ENCODE measurements at regions not wholly inside any gene's neighbourhood (a gene's known extent, or its start where the extent isn't known, plus 50 kb on each side); places are given as distances from the start of the nearest gene placed in this dataset.

DNA sequence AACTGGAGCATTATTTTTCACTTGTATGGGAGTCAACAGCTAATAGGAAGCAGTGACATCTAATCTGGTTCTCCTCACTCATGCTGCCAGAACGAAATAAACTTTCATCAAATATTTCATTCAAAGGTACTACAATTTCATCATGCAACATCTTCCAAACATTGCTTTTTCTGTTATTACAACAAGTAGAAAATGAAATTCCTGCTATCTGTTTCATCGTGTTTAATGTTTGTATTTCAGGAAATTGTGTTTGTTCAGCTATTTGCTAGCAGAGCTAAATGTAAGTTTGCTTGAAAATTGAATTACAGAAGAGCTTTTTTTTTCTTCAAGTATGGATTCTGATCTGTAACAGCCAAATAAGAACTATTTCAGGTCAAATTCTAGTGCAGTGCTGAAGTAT, 90.1 kb downstream of the SLITRK6 start:
- no peak for DNase-seq (ENCODE audit: insufficient read length)
- FAIRE-seq: no peak
- TF ChIP-seq POLR2A (IDR thresholded peaks at IDR 0.05; ENCODE audit: low read depth, low read length): no peak
- no peak for TF ChIP-seq POLR2AphosphoS5 (IDR thresholded peaks at IDR 0.05; ENCODE audit: low read depth, low read length)
- no peak for TF ChIP-seq TAF1 (IDR thresholded peaks at IDR 0.05; ENCODE audit: borderline replicate concordance, low read depth, low read length)

DNA sequence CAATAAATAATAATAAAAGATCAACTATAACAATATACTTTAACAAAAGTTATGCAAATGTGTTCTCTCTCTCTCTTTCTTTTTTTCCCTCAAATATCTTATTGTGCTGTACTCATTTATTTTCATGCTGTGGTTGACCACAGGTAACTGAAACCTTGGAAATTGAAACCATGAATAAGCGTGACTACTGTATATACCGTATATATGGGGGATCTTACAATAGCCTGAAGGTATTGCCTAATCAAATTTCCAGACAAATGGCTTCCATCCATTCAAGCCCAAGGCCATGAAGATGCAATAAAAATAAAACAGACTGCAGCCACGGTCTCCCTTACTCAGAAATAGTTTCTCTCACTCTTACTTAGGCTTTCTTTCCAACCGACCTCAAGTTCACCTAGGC, 98.3 kb downstream of the SLITRK6 start:
- TF ChIP-seq TAF1 (IDR thresholded peaks at IDR 0.05; ENCODE audit: borderline replicate concordance, low read depth, low read length) (no peak), POLR2AphosphoS5 (IDR thresholded peaks at IDR 0.05; ENCODE audit: low read depth, low read length) (no peak), POLR2A (IDR thresholded peaks at IDR 0.05; ENCODE audit: low read depth, low read length) (no peak)
- FAIRE-seq: no peak
- no peak for DNase-seq (ENCODE audit: insufficient read length)

DNA sequence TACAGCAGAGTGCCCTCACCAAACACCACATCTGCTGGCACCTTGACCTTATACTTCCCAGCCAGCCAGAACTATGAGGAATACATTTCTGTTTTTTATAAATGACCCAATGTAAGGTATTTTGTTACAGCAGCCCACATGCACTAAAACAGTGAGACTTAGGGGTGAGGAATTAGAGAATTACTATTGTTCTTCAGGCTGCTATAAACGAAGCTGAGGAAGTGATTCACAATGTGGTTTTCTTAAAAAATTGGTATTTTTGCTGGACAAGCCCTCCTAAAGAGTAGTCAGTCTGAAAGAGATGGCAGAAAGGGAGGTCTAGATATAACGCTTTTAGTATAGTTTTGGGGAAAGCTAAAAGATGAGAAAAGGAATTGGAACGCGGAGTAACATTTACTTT, 101.0 kb downstream of the SLITRK6 start:
- TF ChIP-seq POLR2A (IDR thresholded peaks at IDR 0.05; ENCODE audit: low read depth, low read length): no peak
- no peak for TF ChIP-seq TAF1 (IDR thresholded peaks at IDR 0.05; ENCODE audit: borderline replicate concordance, low read depth, low read length)
- no peak for TF ChIP-seq POLR2AphosphoS5 (IDR thresholded peaks at IDR 0.05; ENCODE audit: low read depth, low read length)
- DNase-seq (ENCODE audit: insufficient read length) (no peak), FAIRE-seq (no peak)

DNA sequence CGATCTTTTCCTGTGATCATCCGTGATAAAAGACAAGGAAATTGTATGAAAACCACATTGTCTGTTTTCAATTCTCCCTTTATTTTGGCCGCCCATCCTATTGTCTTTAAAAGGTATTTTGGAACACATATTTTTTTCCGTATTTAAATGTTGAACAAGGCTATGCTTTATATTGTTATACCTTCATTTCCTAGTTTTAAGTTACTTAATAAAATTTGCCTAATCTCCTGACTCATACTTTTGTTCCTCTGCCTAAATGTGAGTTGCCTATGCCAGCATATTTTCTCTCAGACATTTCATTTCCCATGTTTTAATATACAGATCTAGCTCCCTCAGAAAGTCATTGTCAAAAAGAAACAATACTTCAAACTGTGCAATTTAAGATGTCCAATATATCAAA, 104.2 kb downstream of the SLITRK6 start:
- FAIRE-seq: no peak
- TF ChIP-seq POLR2AphosphoS5 (IDR thresholded peaks at IDR 0.05; ENCODE audit: low read depth, low read length) (no peak), POLR2A (IDR thresholded peaks at IDR 0.05; ENCODE audit: low read depth, low read length) (no peak), TAF1 (IDR thresholded peaks at IDR 0.05; ENCODE audit: borderline replicate concordance, low read depth, low read length) (no peak)
- no peak for DNase-seq (ENCODE audit: insufficient read length)

DNA sequence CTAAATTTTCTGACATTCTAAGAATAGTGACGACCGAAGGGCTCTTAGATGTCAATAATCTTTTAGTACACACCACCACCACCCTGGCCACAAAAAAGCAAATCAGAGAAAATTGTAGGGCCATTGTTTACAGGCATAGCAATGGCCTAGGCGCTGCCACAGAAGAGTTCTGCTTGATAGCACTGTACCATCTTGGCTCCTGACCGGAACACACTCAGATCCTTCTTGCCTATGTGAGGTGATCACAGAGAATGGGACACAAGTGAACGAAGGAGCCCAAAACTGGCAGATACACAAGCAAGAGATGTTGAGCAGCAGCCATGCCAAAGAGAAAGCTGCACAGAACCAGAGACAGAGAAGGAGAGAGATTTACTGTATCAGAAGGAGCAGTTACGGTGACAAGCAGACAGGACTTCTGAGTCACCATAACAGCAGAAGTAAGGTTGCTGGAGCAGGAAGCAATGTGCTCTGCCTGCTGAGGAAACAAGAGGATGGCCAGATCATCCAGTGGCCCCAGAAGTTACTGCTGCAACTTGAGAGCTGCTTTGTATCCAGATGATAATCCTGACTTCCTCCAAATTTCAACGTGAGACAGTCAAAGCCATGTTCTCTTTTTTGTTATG, 105.2 kb downstream of the SLITRK6 start:
- no peak for TF ChIP-seq POLR2A (IDR thresholded peaks at IDR 0.05; ENCODE audit: low read depth, low read length)
- no peak for TF ChIP-seq TAF1 (IDR thresholded peaks at IDR 0.05; ENCODE audit: borderline replicate concordance, low read depth, low read length)
- TF ChIP-seq POLR2AphosphoS5 (IDR thresholded peaks at IDR 0.05; ENCODE audit: low read depth, low read length): no peak
- FAIRE-seq: no peak

DNA sequence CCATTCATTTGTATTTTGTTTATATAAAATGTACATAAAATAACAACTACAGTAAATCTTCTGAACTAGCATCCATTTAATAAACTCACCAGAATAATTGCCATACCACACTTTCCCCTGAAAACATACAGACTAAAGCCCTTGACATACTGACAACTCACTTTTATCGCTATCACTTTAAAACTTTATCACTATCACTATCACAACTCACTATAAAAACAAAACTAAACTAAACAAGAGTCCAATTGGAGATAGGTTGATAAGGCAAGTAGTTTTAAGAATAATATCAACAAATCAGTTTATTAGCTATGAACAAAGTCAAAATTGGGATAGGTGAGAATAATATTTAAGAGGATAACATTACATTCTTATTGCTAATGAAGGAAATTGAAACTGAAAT, 108.9 kb downstream of the SLITRK6 start:
- TF ChIP-seq TAF1 (IDR thresholded peaks at IDR 0.05; ENCODE audit: borderline replicate concordance, low read depth, low read length) (no peak), POLR2AphosphoS5 (IDR thresholded peaks at IDR 0.05; ENCODE audit: low read depth, low read length) (no peak), POLR2A (IDR thresholded peaks at IDR 0.05; ENCODE audit: low read depth, low read length) (no peak)
- FAIRE-seq (no peak), DNase-seq (ENCODE audit: insufficient read length) (no peak)

More for the DNA sequence above, 105.2 kb downstream of the SLITRK6 start:
- DNase-seq (ENCODE audit: insufficient read length): no peak

DNA sequence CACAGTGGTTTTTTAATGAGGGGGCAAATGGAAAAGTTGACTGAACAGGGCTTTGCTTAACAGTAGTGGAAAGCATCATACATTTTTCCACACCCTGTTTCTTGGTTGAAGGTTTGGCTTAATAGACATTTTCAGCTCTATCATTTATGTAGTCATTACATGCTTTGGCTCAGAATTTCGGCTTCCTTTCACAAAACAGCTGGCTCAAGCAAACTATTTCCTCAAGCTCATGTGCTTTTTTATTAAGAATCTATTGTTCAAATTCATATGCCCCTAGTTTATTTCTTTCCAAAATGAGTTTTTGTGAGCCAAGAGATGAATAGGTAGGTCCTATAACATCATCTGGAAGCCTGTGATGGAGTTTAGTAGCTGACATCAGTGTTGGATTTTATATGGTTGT, 113.8 kb downstream of the SLITRK6 start:
- DNase-seq (ENCODE audit: insufficient read length) (no peak), FAIRE-seq (no peak)
- TF ChIP-seq TAF1 (IDR thresholded peaks at IDR 0.05; ENCODE audit: borderline replicate concordance, low read depth, low read length) (no peak), POLR2A (IDR thresholded peaks at IDR 0.05; ENCODE audit: low read depth, low read length) (no peak), POLR2AphosphoS5 (IDR thresholded peaks at IDR 0.05; ENCODE audit: low read depth, low read length) (no peak)

DNA sequence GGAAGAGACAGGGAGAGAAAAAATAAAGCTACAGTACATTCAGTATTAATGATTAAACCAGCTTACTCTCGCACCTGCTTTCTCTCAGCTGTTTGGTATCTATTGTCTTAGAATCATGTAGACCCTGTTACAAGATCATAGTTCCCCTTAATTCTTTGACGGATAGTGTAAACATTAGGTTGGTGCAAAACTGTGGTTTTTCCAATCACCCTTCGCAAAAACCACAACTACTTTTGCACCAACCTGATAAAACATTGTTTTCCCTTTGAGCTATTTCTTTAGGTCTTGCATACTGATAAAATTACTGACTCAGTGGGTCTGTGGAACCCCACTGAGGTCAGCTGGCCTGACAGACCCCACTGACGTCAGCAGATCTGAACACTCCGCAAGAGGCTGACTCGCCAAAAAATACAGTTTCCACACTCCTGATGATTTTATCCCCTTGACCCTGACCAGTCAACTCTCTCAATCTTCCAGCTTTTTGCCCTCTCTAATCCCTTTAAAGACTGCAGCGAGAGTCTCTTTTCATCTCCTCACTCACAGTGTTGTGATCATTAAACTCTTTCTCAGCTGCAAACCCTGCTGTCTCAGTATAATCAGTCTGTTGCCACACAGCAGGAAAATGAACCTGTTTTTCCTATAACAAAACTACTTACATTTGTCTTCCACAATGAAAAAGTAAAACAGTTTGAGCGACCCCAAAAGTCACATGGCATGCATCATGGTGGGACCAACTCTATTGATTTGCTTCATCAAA, 123.9 kb downstream of the SLITRK6 start:
- FAIRE-seq (no peak), DNase-seq (ENCODE audit: insufficient read length) (no peak)
- no peak for TF ChIP-seq POLR2AphosphoS5 (IDR thresholded peaks at IDR 0.05; ENCODE audit: low read depth, low read length)
- TF ChIP-seq POLR2A (IDR thresholded peaks at IDR 0.05; ENCODE audit: low read depth, low read length): no peak
- no peak for TF ChIP-seq TAF1 (IDR thresholded peaks at IDR 0.05; ENCODE audit: borderline replicate concordance, low read depth, low read length)

DNA sequence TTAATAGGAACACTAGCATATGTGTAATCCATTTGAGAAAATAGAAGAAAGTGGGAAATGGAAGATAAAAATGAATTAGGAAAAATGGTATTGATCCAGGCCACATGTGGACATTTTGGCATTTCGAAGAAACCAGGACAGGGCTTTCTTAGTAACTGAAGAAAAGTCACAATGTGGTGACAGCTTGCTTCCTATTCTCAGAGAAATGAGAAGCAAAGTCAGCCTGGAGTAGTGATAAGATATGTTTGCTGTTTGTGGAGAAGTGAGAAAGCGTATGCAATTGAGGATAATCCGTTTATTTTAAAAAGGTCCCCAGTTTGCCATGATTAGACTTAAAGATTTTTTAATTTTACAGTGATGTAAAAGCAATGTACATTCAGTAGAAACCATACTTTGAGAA, 127.9 kb downstream of the SLITRK6 start:
- FAIRE-seq (no peak), DNase-seq (ENCODE audit: insufficient read length) (no peak)
- TF ChIP-seq POLR2AphosphoS5 (IDR thresholded peaks at IDR 0.05; ENCODE audit: low read depth, low read length) (no peak), TAF1 (IDR thresholded peaks at IDR 0.05; ENCODE audit: borderline replicate concordance, low read depth, low read length) (no peak), POLR2A (IDR thresholded peaks at IDR 0.05; ENCODE audit: low read depth, low read length) (no peak)

DNA sequence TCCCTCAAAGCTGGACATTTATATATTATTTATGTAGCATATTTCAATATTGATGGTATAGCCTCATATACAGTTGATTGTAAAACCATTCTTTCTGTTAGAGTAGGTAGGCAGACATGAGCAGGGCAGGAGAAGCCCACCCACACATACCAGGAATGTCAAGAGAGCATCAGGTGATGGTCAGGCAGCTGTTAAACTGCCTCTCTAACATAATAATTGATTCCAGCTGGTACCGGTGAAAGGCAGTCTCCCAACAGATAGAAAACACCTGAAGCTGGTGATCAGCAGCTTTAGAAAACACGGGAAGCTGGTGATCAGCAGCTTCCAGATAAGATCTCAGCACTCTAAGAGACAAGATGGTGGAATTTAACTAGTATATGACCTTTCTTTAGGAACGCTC, 132.9 kb downstream of the SLITRK6 start:
- DNase-seq (ENCODE audit: insufficient read length) (no peak), FAIRE-seq (no peak)
- TF ChIP-seq POLR2AphosphoS5 (IDR thresholded peaks at IDR 0.05; ENCODE audit: low read depth, low read length): no peak
- TF ChIP-seq POLR2A (IDR thresholded peaks at IDR 0.05; ENCODE audit: low read depth, low read length): no peak
- TF ChIP-seq TAF1 (IDR thresholded peaks at IDR 0.05; ENCODE audit: borderline replicate concordance, low read depth, low read length): no peak

DNA sequence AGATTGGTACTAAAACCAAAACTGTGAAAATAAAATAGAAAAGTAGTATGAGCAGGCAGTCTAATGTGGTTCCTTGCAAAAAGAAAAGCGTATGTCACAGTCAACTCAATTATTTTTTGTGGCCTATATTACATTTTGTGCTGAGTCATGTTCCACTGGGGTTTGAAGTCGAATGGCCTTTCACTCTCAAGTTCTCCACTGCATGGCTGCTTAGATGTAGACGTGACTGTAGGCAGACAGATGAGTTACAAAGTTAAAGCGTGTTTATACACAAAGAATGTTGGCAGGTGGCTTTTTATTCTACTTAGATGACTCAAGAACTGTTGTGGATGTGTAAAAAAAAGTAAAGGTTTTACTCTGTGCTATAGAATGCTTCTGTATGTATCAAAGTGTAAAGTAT, 133.9 kb downstream of the SLITRK6 start:
- no peak for DNase-seq (ENCODE audit: insufficient read length)
- TF ChIP-seq TAF1 (IDR thresholded peaks at IDR 0.05; ENCODE audit: borderline replicate concordance, low read depth, low read length) (no peak), POLR2AphosphoS5 (IDR thresholded peaks at IDR 0.05; ENCODE audit: low read depth, low read length) (no peak), POLR2A (IDR thresholded peaks at IDR 0.05; ENCODE audit: low read depth, low read length) (no peak)
- FAIRE-seq: no peak

DNA sequence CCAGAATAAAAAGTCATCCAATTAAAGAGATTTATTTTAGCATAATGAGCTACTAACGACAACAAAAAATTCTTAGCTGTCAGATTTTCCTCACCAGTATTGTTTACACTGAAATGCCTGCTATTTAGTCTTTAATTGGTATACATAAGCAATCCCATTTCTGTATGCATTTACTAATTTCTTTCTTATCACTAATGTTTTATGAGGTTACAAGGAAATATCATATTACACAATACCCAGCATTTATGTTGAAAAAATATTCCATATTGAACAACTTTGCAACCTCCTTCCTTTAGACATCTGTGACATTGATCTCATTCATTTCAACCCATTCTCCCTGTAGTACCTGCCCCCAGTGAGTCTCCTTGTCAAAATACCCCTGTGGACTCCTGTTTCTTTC, 135.4 kb downstream of the SLITRK6 start:
- TF ChIP-seq TAF1 (IDR thresholded peaks at IDR 0.05; ENCODE audit: borderline replicate concordance, low read depth, low read length) (no peak), POLR2A (IDR thresholded peaks at IDR 0.05; ENCODE audit: low read depth, low read length) (no peak), POLR2AphosphoS5 (IDR thresholded peaks at IDR 0.05; ENCODE audit: low read depth, low read length) (no peak)
- no peak for FAIRE-seq
- DNase-seq (ENCODE audit: insufficient read length): no peak
